Spleen (tissue), 7 donors: ENCODE measurements at regions not wholly inside any gene's neighbourhood (a gene's known extent, or its start where the extent isn't known, plus 50 kb on each side); places are given as distances from the start of the nearest gene placed in this dataset.

Experiments
- CTCF ChIP-seq, 11 experiments: fragments of 200-600 bp in 7 of 11; fragments of 450-650 bp in 4 of 11; sonication (generic) in 4 of 11; IDR thresholded peaks in 8 of 11; conservative IDR thresholded peaks in 3 of 11; 1 replicate in 7 of 11; 2 replicates in 4 of 11; pipeline versions ENCODE4 v1.4.0 to v1.8.0; 2016 to 2021; ENCODE audit warnings: antibody characterized with exemption in 11 of 11, inconsistent platforms in 4 of 11, mild to moderate bottlenecking in 1 of 11
- POLR2A ChIP-seq, 3 donors: fragments of 450-650 bp; IDR thresholded peaks; one replicate each; pipeline ENCODE4 v1.5.1; 2017; ENCODE audit warnings: antibody characterized with exemption in 3 of 3, mild to moderate bottlenecking in 1 of 3
- POLR2AphosphoS5 ChIP-seq, 3 donors: sonication (generic); formaldehyde crosslinking; IDR thresholded peaks; one replicate each; pipeline ENCODE4 v1.5.1; 2017; ENCODE audit warnings: antibody characterized with exemption in 3 of 3
- donor health status: DM: no; HTN: no; CAD: no; lungs with moderate emphysema.
- donor health status: DM: no; HTN: no; CAD: no.
- donor health status: DM: no; HTN: no; CAD: no.

GRCh38 chr2:176637142-176637485, 367.9 kb downstream of the MTX2 start:
- TF ChIP-seq CTCF (IDR thresholded peaks at IDR 0.05 in 8 of 11, conservative IDR thresholded peaks at IDR 0.05 in 3 of 11) (no peak), POLR2AphosphoS5 (IDR thresholded peaks at IDR 0.05) (no peak), POLR2A (IDR thresholded peaks at IDR 0.05) (no peak)
